Endothelial cell of hepatic sinusoid (primary cell): ENCODE measurements at regions not wholly inside any gene's neighbourhood (a gene's known extent, or its start where the extent isn't known, plus 50 kb on each side); places are given as distances from the start of the nearest gene placed in this dataset.
"Not testable (repeated sequence)": the region's sequence is repeated elsewhere in the genome, so short reads cannot be mapped to it uniquely, and the experiment has no call there.

Experiments used
- in situ Hi-C: cut with HindIII; loops from 2 replicates; pipeline ENCODE4 v1.10.0; 2017; ENCODE audit warnings: low sequenced_read_pairs

DNA sequence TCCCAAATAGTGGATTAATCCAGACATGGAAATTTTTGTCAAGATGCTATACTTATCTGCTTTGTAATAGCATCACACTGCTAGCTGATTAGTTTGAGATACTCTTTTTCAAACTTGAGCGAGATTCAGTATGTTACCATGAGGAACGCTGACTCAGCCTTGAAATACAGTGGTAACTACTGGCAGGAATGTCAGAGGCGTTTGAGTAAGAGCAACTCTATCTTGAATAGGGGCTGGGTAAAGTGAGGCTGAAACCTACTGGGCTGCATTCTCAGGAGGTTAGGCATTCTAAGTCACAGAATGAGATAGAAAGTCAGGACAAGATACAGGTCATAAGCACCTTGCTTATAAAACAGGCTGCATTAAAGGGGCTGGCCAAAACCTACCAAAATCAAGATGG, 2519.6 kb downstream of the ARAP2 start:
- in situ Hi-C loops, result no loop called here

DNA sequence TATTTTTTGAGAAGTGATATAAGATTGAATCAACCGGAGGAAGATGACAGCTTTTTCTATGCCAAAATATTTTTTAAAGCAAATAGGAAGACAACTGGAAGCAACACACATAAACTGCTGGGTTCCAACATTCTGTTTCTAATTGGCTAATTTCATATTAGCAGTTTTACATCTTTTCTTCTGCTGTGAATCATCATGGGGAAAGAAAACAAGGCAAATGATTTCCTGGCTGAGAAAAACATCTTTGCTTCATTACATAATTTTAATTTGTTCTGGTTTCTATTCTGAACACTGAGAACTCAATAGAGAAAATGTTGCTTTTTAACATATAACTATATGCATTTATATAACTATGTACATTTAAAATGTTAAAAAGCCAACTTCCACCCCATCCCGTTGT, 2518.5 kb downstream of the ARAP2 start:
- in situ Hi-C loops, result no loop called here

DNA sequence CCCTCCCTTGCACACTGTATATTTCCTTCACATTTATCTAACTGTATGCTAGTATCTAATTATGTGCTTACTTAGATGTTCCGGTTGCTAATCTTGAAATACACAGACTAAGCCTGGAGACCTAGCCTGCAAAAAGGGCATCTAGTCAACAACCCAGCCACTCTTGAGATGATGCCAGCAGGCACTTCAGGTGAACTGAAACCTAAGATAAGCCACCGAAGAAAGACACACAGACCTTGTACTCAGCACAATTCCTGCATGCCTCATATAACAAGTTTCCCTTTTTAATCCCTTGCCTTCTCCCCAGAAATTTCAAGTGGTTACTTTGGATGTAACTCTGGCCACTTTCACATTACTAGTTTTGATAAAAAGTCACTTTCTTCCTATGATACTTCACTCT, 2506.6 kb downstream of the ARAP2 start:
- in situ Hi-C loops, result no loop called here

DNA sequence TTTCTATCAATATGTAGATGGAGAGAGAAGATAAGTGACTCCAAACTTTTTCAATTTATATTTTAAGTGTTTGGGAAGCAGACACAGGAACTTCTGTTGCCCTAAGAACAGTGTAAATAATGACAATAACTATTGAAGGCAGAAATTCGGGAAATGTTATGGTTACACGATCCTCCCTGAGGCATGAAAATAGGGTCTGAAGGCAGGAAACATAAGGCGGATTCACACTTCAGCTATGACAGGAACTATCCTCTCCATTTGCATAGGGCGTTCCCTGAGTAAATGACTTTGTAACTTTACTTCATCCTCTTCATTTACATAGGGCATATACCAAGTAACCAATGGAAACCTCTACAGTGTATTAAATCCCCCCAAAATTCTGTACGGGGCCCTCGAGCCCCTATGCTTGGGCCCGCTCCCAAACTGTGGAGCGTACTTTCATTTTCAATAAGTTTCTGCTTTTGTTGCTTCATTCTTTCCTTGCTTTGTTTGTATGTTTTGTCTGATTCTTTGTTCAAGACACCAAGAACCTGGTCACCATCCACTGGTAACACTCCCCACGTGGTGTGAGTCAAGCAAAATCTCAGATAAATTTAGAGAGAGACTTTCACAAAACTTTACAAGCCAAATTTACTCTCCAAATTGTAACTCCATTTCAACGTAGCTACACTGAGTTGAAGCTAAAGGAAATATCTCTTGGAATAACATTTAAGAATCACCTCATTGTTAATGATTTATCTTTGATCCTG, 2504.3 kb downstream of the ARAP2 start:
- in situ Hi-C loops, result no loop called here

DNA sequence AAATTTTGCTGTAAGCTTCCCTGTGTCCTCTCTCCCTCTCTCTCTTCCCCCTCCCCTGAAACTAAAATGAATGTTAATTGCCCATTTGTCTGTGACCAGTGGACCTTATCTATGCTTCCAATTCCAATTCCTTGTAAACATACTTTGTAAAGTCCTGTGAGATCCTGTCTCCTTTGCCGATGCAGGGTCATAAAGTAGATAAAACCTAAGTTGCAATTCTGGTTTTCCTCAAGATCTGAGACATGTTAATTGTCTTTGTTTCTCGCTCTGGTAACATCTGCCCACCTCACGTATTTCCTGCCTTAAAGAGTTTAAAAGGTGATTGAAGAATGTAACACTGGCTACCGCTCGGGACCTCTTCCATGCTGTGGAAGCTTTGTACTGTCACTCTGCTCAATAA, 2503.4 kb downstream of the ARAP2 start:
- in situ Hi-C loops, result not testable (repeated sequence)

DNA sequence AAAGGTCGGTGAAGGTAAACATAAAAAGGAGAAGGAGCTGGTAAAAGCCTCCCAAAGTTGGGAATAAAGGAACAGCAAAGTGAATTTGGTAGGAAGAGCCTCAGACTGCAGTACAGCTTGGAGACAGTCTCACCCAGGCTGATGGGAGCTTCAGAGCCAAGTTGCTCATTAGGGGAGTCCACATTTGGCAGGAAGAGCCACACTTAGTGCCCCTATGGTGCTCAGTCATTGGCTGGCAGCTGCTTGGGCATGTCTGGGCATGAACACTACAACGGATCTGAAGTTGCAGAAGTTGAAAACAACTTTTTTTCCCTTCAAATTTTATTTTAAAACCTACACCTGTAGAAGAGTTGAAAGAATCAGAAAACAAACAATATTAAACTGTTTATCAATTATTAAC, 2497.3 kb downstream of the ARAP2 start:
- in situ Hi-C loops, result no loop called here

GRCh38 chr4:33751050-33751449, 2493.3 kb downstream of the ARAP2 start:
- in situ Hi-C loops, result no loop called here

DNA sequence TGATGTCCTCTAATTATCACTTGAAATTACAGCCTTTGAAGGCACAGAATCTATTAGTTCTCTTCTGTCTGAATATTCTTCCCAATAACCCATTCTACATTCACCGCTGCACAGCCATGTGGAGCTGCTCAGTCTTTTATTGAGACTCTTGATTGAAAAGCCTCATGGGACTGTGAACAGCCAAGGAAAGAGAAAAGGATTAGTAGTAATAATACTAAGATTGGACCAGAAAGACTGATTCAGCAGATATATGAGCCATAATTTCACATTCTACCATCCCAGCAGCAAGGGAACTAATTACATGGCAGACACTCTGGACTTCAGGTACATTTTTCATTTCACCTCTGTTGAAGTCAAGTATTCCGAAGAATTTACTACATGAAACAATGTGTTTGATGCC, 2471.7 kb downstream of the ARAP2 start:
- in situ Hi-C loops, result no loop called here

GRCh38 chr4:33780952-33781791, 2463.1 kb downstream of the ARAP2 start:
- in situ Hi-C loops, result no loop called here

- in situ Hi-C loops, result no loop called here
Measured at GRCh38 chr4:33785843-33786242, 2458.5 kb downstream of the ARAP2 start.

GRCh38 chr4:33802578-33802977, 2441.7 kb downstream of the ARAP2 start:
- in situ Hi-C loops, result no loop called here

DNA sequence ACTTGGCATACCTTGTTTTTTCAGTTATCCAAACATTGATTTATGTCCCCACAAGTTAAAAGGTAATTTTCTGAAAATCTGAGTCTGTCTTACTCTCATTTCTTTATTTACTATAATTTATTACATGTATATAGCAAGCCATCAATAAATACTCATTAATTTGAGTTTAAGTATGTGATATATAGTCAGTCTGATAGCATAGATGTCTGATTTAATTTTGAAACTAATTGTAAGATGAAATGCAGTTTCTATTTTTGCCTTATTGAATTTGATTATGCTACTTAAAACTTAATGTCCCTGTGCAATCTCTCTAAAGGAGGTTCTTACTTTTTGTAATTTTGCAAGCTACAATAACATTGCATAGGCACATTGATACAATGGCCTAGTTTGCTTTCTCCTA, 2418.6 kb downstream of the ARAP2 start:
- in situ Hi-C loops, result no loop called here

DNA sequence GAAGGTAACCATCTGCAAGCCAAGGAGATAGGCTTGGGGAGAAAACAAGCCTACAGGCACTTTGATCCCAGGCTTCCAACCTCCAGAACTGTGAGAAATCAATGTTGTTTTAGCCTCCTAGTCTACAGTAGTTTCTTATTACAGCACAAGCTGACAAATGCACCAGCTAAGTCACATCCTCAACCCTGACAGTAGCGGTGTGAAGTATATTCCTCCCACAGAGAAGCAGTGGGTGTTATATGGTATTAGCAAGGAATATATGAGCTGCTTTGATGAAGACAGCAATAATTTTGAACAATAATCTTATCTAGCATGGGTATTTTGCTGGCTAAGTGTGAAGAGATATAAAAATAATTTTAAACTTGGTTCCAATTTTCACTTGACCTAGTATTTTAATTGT, 2415.0 kb downstream of the ARAP2 start:
- in situ Hi-C loops, result not testable (repeated sequence)

DNA sequence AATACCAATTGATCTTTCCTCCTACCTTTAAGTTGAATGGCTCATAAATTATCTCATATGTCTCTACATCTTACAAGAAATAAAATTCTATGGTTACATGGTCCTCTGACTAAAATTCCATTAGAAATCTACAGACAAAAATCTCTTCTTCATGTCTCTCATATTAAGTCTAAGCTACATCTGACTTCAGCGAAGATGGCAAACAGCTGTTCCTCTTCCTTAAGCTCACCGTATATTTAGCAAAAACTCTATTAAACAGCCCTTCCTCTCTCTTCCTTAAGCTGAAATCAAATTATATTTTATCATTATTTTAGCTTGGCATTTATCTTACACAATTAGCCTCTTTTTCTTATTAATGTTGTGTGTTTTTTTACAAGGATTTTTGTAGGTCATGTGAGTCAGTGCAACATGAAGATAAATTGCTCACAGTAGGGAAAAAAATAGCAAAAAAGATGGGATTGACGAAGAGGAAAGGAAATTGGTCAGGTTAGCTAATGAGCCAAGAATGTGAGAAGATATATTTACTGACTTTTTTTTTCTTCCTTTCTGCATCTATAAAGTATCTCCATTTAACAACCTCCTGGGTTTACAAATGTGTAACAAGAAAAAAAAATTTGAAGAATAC, 2412.8 kb downstream of the ARAP2 start:
- in situ Hi-C loops, result no loop called here

DNA sequence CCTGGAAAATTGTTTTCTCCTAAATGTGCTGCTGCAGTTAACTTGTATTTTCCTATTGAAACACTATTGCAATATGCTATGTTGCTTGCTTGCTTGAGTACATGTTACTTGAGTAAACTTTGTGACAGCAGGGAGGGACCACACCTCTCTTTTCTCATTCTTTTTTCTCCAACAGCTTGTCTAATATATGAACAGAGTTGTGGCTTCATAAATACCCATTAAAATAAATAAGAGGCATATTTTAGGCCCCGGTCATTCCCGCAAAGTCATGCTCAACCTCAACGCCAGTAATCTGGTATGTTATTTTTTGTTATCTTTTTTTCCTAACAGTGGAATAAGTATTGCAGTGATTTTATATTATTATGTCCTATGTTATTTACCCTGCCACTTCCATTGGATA, 2408.6 kb downstream of the ARAP2 start:
- in situ Hi-C loops, result not testable (repeated sequence)

DNA sequence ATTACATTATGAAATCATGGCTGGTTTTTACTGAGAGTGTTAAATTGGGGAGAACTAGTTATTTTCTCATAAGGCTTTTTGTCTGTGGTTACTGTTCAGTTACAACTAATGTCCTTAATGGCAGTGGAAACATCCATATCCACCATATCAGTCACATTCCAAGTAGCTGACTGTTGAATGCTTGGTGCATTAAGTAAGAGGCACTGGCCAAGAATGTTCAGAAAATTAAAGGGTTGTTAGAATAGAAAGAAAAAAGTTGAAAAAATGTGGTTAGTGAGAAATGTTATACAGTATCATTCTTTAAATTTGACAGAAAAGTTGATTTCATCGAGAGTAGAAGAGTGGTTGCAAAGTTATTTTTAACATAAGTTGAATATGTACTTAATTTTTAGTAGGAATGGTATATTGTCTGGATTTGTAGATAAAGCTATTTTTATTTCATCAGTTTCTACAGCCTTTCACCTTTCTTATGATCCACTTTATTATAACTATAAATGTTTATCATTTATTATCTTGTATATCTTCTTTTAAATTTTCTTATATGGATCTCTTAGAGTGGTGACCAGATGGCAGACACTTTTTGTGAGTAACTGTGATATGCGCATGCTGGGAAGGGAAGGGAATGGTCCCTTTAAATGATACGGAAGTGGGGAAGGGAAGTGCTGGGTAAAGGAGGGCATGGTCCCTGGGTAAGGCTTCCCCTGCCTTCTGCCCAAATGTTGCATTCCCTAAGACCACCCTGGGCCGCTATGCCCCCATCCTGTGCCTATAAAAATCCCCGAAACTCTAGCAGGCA, 2407.1 kb downstream of the ARAP2 start:
- in situ Hi-C loops, result no loop called here

- in situ Hi-C loops, result no loop called here
Measured at GRCh38 chr4:33841120-33841519, 2403.2 kb downstream of the ARAP2 start.

GRCh38 chr4:33850371-33850902, 2393.9 kb downstream of the ARAP2 start:
- in situ Hi-C loops, result no loop called here

DNA sequence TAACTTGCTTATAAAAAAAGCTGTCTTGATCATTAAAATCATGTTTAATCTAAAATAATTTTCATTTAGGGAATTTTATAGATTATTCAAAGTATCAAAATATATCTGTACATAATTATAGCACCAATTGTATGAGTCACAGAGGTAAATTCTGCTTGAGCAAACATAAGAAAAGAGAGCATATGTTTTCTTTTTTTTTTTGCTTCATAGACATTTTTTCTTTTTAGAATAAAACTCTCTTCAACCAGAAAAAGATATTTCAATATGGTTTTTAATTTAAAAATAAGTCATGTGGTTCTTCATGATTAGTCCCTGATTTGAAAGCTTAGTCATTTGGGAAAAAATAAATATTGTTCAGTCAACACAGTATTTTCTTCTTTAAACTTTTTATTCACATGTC, 2390.6 kb downstream of the ARAP2 start:
- in situ Hi-C loops, result not testable (repeated sequence)

- in situ Hi-C loops, result no loop called here
Measured at GRCh38 chr4:33864290-33864859, 2379.9 kb downstream of the ARAP2 start.
